Testis (tissue), 2 donors: ENCODE measurements at regions not wholly inside any gene's neighbourhood (a gene's known extent, or its start where the extent isn't known, plus 50 kb on each side); places are given as distances from the start of the nearest gene placed in this dataset.

ENCODE experiments used
- DNase-seq: peaks from one replicate; pipeline ENCODE4 v3.0.0-alpha.2; 2019
- H3K27ac ChIP-seq, 2 donors: fragments of 200-600 bp; sonication (generic); one replicate each; pipeline ENCODE4 v1.5.1; 2019
- H3K27me3 ChIP-seq: fragments of 200-600 bp; sonication (generic); one replicate; pipeline ENCODE4 v1.5.1; 2019
- H3K36me3 ChIP-seq: fragments of 200-600 bp; sonication (generic); one replicate; pipeline ENCODE4 v1.5.1; 2017; ENCODE audit warnings: low read depth; ENCODE audit errors: missing control alignments
- H3K4me1 ChIP-seq: fragments of 200-600 bp; sonication (generic); one replicate; pipeline ENCODE4 v1.5.1; 2019
- H3K4me3 ChIP-seq, 2 donors: fragments of 200-600 bp; sonication (generic); one replicate each; pipeline ENCODE4 v1.5.1; 2017 to 2019
- H3K9me3 ChIP-seq: fragments of 200-600 bp; sonication (generic); one replicate; pipeline ENCODE4 v1.5.1; 2017
- POLR2A ChIP-seq: fragments of 450-650 bp; IDR thresholded peaks from one replicate; pipeline ENCODE4 v1.6.1; 2017; ENCODE audit warnings: antibody characterized with exemption, mild to moderate bottlenecking, moderate library complexity
- WGBS, 2 donors: methylation state at CpG; one replicate each; pipeline ENCODE4 v1.1.5; 2018; 5-methylcytosine and 5-hydroxymethylcytosine counted together
- intact Hi-C: fragments of 100-400 bp; cut with DNase I; formaldehyde crosslinking; loops from one replicate; pipeline ENCODE4 v1.15.1; 2023; ENCODE audit warnings: low total_unique reads
- TF ChIP-seq, protein P1 (sequence below), 3 experiments: fragments of 450-650 bp in 2 of 3; fragments of 200-600 bp in 1 of 3; sonication (generic) in 1 of 3; IDR thresholded peaks; one replicate each; pipeline ENCODE4 v1.5.1; 2016 to 2019; ENCODE audit warnings: antibody characterized with exemption in 3 of 3, mild to moderate bottlenecking in 2 of 3, moderate library complexity in 1 of 3

DNA sequence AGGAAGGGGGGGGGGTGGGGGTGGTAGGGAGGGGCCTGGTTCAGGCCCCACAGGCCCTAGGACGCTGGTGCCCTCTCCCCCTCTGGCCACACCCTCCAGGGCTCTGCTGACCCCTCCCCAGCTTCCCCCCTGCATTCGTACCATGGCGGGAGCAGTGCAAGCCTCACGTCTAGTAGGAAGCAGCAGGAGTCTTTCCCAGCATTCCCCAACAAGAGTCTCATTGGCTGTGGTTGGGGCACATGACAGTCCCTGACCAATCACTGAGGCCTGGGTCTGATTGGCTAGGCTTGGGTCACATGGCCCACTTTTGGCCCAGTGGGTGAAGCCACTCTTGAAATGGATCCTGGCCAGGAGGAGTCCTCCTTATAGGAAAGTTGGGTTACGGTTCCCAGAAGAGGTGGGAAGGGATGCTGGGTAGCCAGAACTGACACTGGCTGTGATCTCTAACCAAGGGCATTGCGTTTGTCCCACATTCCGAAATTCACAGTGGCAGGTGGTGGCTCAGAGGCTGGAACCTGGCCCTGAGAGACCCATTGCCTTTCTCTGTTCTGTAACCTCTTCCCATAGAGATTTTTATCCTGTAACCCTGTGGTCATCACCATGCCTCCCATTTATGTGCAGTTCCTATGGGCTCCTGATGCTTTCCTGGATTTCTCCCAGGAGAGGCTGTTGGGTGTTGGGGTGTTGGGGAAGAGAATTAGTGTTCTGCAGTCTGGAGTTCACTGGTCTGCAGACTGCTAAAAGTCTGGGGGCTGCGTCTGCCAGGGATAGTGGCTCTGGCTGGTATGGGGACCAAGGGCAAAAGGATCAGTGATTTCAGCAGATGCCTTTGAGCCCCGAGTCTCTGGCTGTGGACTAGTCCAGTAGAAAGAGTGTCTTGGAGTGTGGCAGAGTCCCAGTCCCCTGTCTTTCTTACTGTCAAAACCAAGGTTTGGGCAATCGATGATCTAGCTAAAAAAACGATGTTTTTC lies 58.9 kb upstream of the MYEOV start:
- TF ChIP-seq, protein P1, sequence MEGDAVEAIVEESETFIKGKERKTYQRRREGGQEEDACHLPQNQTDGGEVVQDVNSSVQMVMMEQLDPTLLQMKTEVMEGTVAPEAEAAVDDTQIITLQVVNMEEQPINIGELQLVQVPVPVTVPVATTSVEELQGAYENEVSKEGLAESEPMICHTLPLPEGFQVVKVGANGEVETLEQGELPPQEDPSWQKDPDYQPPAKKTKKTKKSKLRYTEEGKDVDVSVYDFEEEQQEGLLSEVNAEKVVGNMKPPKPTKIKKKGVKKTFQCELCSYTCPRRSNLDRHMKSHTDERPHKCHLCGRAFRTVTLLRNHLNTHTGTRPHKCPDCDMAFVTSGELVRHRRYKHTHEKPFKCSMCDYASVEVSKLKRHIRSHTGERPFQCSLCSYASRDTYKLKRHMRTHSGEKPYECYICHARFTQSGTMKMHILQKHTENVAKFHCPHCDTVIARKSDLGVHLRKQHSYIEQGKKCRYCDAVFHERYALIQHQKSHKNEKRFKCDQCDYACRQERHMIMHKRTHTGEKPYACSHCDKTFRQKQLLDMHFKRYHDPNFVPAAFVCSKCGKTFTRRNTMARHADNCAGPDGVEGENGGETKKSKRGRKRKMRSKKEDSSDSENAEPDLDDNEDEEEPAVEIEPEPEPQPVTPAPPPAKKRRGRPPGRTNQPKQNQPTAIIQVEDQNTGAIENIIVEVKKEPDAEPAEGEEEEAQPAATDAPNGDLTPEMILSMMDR (IDR thresholded peaks at IDR 0.05) = no peak
- no peak for TF ChIP-seq POLR2A
- 46 to 83% methylated on average over 10 to 11 of the region's 11 CpGs for WGBS, 2 donors
- Histone ChIP-seq H3K36me3 (no peaks in the 10 kb centered on the region), H3K4me1 (no peaks in the 10 kb centered on the region), H3K27ac (no peak overlapping the region), H3K27me3 (no peaks in the 10 kb centered on the region), H3K9me3 (no peaks in the 10 kb centered on the region), H3K4me3 (peak overlapping the region; percentile 9 to 50)
- intact Hi-C loops = no loop called here
- DNase-seq = peak; percentile 85

DNA sequence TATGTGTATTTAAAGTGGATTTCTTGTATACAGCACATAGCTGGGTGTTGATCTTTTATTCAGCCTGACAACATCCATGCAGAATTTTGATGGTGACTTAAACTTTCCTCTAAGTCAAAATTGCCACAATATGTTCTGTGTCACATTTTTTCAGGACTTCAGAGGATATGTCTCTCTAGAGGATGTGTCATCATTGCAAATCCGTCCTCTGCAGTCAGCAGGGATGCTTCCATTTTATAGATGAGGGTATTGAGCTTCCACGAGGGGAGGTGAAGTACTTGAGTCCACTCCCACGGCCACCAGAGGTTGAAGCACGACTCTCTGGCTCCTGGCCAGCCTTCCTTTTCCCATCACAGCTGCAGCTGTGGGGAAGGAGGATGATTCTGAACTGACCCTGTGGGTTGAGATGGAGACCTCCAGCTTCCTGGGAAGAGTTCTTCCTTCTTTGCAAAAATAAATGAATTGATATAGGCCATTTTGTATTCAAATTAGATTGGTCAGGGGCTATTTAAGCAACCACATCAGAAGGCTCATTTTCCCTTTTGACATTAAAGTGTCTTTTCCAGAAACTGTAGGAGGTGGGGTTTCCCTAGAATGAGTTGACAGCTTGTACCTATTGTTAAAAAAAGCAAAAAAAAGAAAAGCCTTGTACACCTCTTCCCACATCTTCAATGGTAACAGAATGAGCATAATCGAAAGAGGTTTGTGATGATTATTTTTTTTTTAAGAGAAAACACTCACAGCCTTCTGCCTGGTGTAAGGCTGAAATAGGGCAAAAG lies 55.2 kb upstream of the MYEOV start:
- H3K27me3 ChIP-seq = no peaks in the 10 kb centered on the region

DNA sequence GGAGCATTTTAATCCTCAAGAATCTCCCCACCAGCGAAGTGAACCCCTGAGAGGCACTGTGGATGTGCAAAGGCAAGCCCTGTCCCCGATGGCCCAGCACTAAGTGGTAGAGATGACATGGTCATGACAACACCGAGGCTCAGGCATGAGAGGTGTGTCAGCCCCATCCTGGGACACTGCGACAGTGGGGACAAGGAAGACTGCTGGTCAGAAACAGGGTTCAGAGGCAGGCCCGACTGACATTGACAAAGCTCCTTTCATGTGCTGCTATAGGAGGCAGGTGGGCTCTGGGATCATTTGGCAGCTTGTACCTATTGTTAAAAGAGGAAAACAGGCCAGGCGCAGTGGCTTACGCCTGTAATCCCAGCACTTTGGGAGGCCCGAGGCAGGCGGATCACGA lies 54.3 kb upstream of the MYEOV start:
- intact Hi-C loops = no loop called here
- TF ChIP-seq POLR2A = no peak
- TF ChIP-seq, protein P1 (IDR thresholded peaks at IDR 0.05) = no peak
- H3K9me3 ChIP-seq = no peaks in the 10 kb centered on the region
- H3K36me3 ChIP-seq = no peaks in the 10 kb centered on the region
- peak; percentile 3 for DNase-seq
- no peak overlapping the region for H3K27ac ChIP-seq
- 93 to 97% methylated on average over 10 of the region's 10 CpGs for WGBS, 2 donors
- H3K4me3 ChIP-seq = no peak overlapping the region
- no peaks in the 10 kb centered on the region for H3K27me3 ChIP-seq
- H3K4me1 ChIP-seq = no peaks in the 10 kb centered on the region

More for the DNA sequence above, 55.2 kb upstream of the MYEOV start:
- H3K4me3 ChIP-seq = no peak overlapping the region
- WGBS, 2 donors = 40 to 49% methylated on average over 5 of the region's 5 CpGs
- H3K36me3 ChIP-seq = no peaks in the 10 kb centered on the region
- H3K4me1 ChIP-seq = no peaks in the 10 kb centered on the region
- no peak for DNase-seq
- no peak overlapping the region for H3K27ac ChIP-seq
- intact Hi-C loops = no loop called here
- no peak for TF ChIP-seq POLR2A
- TF ChIP-seq, protein P1 (IDR thresholded peaks at IDR 0.05) = no peak
- H3K9me3 ChIP-seq = no peaks in the 10 kb centered on the region

DNA sequence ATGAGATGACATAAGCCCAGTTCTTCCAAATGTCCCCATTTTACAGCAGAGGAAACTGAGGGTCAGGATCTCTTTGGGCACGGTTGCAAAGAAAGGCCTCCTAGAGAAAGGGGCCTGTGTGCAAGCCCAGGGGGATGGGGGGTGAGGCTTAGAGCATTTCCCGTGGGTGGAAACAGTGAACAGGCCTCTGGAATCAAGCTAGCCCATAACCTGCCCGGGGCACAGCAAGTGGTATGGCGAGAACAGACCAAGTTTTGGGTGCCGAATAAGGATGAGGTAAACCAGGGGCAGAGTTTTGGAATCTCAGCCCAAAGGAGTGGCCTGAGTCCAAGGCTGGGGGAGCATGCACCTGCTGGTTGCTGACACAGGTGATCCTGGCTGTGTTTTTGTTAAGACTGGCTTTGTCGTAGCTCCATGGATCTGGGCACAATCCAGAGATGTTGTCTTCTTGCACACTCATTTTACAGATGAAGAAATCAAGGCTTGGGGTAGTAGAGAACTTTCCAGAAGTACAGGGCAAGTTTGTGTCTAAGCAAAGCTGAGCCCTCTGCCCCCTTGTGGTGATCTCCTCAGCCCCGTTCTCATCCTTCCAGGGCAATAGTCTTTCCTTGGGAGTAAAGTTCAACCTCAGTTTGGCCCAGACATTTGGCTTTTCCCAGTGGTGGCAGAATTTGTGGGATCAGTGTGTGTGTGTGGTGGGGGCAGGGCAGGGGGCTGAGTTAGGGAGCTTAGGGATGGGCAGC lies 53.5 kb upstream of the MYEOV start:
- no peaks in the 10 kb centered on the region for H3K9me3 ChIP-seq
- no peak overlapping the region for H3K4me3 ChIP-seq
- H3K36me3 ChIP-seq = no peaks in the 10 kb centered on the region
- TF ChIP-seq POLR2A = no peak
- TF ChIP-seq, protein P1 (IDR thresholded peaks at IDR 0.05) = no peak
- peak; percentile 14 for DNase-seq
- H3K4me1 ChIP-seq = no peaks in the 10 kb centered on the region
- 91 to 93% methylated on average over 6 to 7 of the region's 7 CpGs for WGBS, 2 donors
- intact Hi-C loops = no loop called here
- no peak overlapping the region for H3K27ac ChIP-seq
- H3K27me3 ChIP-seq = no peaks in the 10 kb centered on the region
